CD4-positive, alpha-beta T cell treated with Interleukin-4 for 1 hour (primary cell): ENCODE measurements at regions not wholly inside any gene's neighbourhood (a gene's known extent, or its start where the extent isn't known, plus 50 kb on each side); places are given as distances from the start of the nearest gene placed in this dataset.
"Not testable (repeated sequence)": the region's sequence is repeated elsewhere in the genome, so short reads cannot be mapped to it uniquely, and the experiment has no call there.

ENCODE experiments used
- DNase-seq, 2 donors: peaks; one replicate each; pipeline ENCODE4 v3.0.0-alpha.2; 2020 to 2022

GRCh38 chr7:106562711-106563366 lies 98.1 kb downstream of the CCDC71L start:
- DNase-seq, result no peak

- no peak for DNase-seq
These were observed 99.1 kb downstream of the CCDC71L start for GRCh38 chr7:106561666-106562411.

GRCh38 chr7:106561151-106561550 lies 99.8 kb downstream of the CCDC71L start:
- DNase-seq, result no peak

GRCh38 chr7:106560482-106560881 lies 100.5 kb downstream of the CCDC71L start:
- DNase-seq, result no peak

- DNase-seq, result not testable (repeated sequence)
These were observed 104.7 kb downstream of the CCDC71L start for GRCh38 chr7:106556244-106556643.

- not testable (repeated sequence) for DNase-seq
These were observed 106.3 kb downstream of the CCDC71L start for GRCh38 chr7:106554623-106555022.

- DNase-seq, result no peak
These were observed 107.5 kb downstream of the CCDC71L start for GRCh38 chr7:106553446-106553836.

GRCh38 chr7:106552645-106553445 lies 108.1 kb downstream of the CCDC71L start:
- DNase-seq, result peak; percentile 15 to 47

GRCh38 chr7:106551936-106552335 lies 109.0 kb downstream of the CCDC71L start:
- no peak for DNase-seq

- DNase-seq, result no peak
These were observed 112.5 kb downstream of the CCDC71L start for GRCh38 chr7:106548491-106548890.

- DNase-seq, result no peak
These were observed 115.7 kb downstream of the CCDC71L start for GRCh38 chr7:106545275-106545674.

GRCh38 chr7:106543221-106543757 lies 117.7 kb downstream of the CCDC71L start:
- DNase-seq, result no peak

- peak; percentile 37 to 52 for DNase-seq
These were observed 118.3 kb downstream of the CCDC71L start for GRCh38 chr7:106542550-106543220.

- no peak for DNase-seq
These were observed 122.3 kb downstream of the CCDC71L start for GRCh38 chr7:106538638-106539037.

- no peak for DNase-seq
These were observed 123.8 kb downstream of the CCDC71L start for GRCh38 chr7:106537119-106537518.

GRCh38 chr7:106536079-106536478 lies 124.9 kb downstream of the CCDC71L start:
- DNase-seq, result no peak

- no peak for DNase-seq
These were observed 125.6 kb downstream of the CCDC71L start for GRCh38 chr7:106535234-106535932.

- DNase-seq, result no peak
These were observed 126.6 kb downstream of the CCDC71L start for GRCh38 chr7:106534271-106534846.

- DNase-seq, result not testable (repeated sequence)
These were observed 130.8 kb downstream of the CCDC71L start for GRCh38 chr7:106530183-106530582.

- DNase-seq, result not testable (repeated sequence)
These were observed 134.3 kb downstream of the CCDC71L start for GRCh38 chr7:106526617-106527016.

GRCh38 chr7:106524690-106525059 lies 136.3 kb downstream of the CCDC71L start:
- peak in 1 of 2 donors; percentile 6 for DNase-seq

GRCh38 chr7:106523482-106523881 lies 137.5 kb downstream of the CCDC71L start:
- no peak for DNase-seq
